ENCODE measurements at regions not wholly inside any gene's neighbourhood (a gene's known extent, or its start where the extent isn't known, plus 50 kb on each side); places are given as distances from the start of the nearest gene placed in this dataset.

DNA sequence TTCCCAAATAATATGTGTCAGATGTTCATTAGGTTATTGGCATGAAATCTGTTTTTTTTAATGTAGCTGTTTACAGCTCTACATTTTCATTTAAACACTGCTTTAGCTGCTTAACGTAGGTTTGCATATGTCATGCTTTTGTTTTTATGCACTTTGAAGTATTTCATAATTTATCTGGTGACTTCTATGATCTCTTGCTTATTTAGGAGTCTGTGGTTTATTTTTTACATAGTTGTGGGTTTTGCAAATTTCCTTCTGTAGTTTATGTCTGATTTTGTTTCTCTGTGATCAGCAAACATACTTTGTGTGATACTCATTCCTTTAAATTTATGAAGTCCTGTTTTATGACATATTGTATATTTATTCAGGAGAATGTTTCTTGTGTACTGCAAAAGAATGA lies 606.5 kb upstream of the PFKP start:
- intact Hi-C loops (cut with micrococcal nuclease): no loop called here
- no peak for ATAC-seq
- no peak for DNase-seq

DNA sequence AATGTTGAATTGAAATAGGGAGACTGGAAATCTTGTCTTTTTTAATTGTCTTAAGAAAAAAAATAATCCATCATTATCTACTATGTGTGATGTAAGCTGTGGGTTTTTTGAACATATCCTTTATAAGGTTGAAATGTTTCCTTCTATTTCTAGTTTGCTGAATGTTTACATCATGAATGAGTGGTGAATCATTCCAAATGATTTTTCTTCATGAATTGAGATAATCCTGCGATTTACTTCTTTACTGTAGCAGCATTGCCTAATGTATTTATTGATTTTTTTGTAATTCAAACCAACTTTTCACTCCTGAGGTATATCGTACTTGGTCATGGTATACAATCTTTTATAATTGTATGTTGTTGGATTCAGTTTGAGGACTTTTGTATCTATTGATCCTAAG lies 607.6 kb upstream of the PFKP start:
- DNase-seq (no peak), ATAC-seq (no peak)
- intact Hi-C loops (cut with micrococcal nuclease): no loop called here

DNA sequence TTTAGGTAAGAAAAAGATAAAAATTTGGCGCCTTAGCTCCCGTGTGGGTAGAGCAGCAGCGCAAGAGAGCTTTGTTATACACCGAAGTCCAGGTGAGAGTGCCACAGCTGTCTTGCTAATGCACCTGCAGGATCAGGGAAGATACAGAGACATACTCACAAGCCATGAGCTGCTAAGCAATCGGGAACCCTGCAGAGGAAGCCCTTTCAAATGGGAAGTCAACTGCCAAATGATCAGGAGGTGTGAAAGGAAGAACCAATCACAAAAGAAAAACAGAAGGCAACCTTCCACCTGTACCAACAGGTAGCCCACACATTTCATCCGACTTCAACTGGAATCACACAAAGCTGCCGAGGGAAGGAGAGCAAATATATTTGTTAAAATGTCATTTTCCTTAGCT lies 610.5 kb upstream of the PFKP start:
- intact Hi-C loops (cut with micrococcal nuclease): no loop called here
- ATAC-seq (no peak), DNase-seq (no peak)

DNA sequence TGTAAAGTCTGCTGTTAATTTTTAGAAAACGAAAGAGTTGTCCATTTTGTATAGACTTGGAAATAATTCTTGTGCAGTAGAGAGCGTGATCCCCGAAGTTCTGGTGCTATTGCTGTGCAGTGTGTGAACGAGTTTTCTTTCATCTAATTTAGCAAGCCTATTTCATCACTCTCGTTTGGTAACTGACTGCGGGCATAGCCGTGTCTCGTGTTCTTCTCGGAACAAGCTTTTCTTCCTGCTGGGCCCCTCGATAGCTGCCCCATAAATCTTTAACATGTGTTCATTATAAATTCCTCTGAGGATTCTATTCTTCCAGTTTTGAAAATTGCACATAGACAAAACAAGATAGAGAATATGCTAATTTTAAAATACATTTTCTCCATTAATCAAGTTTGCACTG lies 622.0 kb upstream of the PFKP start:
- DNase-seq: no peak
- intact Hi-C loops (cut with micrococcal nuclease): no loop called here
- no peak for ATAC-seq

DNA sequence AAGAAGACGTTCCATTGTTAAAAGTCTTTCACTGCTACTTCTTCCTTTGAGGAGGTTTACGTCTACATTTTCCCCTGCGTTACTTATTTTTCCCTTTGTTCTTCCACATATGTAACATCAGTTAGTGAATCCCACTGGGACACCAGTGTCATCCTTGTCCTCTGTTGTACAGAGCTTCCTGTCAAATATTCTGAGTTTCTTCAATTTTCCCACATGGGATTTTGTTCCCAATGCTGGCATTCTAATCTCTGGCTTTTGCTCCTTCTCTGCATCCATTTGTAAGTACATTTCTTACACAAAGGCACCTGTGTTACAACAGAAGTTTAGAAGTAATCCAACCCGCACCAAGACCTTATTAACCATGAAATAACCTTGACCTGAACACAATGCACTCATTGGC lies 627.4 kb upstream of the PFKP start:
- DNase-seq (no peak), ATAC-seq (no peak)
- intact Hi-C loops (cut with micrococcal nuclease): no loop called here

DNA sequence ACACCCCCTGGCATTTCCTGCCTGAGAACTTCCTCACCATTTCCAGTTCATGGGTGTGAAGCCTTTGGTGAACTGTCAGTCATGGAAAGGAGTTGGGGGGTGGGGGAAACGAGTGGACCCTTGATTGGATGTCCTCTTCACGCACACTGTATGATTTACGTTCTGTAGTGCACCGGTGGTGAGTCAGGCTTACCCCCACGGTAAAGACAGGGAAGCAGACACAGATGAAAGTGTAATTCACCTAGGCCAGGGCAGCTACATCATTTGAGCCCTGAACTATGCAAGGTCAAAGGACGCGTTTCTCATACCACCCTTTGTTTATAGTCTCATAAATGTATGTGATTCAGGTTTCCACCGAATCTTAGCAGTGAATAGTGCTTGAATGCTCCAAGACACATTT lies 628.3 kb upstream of the PFKP start:
- ATAC-seq (no peak), DNase-seq (no peak)
- intact Hi-C loops (cut with micrococcal nuclease): no loop called here

DNA sequence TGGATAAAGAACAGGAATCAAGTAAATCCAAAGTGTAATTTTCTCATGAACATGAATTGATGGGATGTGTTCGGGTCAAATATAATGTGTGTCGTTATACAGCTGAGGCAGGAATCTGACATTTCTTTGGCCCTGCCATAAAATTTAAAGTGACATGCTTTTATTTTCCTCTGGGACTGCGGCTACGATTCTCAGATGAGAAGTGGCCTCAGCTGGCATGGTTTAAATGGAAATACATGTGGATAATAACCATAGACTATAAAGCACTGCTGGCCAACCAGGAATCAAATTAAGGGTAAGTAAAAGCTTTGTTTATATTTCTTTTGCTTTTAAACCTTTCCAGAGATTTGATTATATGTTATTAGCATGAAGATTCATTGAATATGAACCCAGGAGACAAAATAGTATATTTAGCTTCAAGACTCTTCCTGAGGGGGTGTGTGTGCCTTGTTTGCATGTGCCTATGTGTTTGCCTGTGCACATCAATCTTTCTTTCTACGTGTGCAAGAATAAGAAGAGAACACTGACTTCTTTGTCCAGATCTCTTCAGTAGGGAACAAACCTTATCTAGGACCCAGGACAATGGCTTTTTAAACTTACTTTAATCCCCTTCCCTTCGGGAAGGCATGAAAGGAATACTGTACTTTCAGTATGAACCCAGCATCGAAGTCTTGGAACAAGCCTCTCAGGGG lies 629.0 kb upstream of the PFKP start:
- intact Hi-C loops (cut with micrococcal nuclease): no loop called here
- DNase-seq: no peak
- no peak for ATAC-seq

DNA sequence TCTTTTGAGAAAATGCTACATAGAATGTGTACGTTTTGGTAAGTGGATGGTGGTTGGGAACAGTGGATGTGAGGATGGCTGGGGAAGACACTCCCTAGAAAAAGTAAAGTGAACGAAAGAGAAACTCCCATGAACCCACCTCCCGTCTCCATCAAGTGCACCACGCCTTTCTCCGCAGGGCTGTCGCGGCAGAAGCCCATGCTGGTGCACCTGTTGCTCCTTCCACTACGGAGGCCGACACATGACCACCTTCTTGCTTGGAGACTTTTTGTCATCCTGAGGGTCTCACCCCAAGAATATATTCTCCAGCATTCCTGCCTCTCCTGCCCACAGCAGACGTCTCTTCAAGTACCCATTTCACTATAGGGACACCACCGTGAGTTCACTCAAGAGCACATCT lies 630.4 kb upstream of the PFKP start:
- ATAC-seq (no peak), DNase-seq (no peak)
- intact Hi-C loops (cut with micrococcal nuclease): no loop called here

DNA sequence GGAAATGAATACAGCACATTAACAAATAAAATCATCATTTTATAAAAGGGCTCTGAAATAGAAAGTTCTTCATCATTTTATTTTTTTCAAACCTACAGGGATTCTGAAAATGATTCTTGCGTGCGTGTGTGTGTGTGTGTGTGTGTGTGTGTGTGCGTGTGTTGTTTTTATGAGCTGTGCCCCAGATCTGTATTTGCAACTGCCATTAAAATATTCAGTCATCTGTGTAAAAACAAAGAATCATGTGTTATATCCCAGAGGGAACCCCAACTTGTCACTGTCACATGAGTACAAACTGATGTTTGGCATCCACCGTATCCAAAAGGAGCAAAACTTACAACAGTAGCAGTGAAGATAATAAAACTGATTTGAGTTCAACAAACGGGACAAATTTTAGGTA lies 635.4 kb upstream of the PFKP start:
- intact Hi-C loops (cut with micrococcal nuclease): no loop called here
- ATAC-seq (no peak), DNase-seq (no peak)

DNA sequence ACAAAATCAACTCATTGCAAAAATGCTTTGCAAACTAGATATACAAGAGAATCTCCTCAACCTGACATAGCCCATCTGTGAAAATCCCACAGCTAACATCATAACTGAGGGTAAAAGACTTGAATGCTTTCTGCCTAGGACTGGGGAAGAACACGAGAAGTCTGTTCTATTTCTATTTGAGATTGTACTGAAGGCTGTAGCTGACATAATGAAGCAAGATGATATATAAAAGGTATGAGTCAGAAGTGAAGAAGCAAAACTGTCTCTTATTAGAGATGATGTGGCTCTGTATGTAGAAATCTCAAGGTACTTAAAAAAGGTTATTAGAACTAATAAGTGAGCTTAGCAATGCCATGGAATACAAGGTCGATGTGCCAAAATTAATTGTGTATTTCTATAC lies 639.9 kb upstream of the PFKP start:
- ATAC-seq: no peak
- DNase-seq: no peak
- intact Hi-C loops (cut with micrococcal nuclease): no loop called here

DNA sequence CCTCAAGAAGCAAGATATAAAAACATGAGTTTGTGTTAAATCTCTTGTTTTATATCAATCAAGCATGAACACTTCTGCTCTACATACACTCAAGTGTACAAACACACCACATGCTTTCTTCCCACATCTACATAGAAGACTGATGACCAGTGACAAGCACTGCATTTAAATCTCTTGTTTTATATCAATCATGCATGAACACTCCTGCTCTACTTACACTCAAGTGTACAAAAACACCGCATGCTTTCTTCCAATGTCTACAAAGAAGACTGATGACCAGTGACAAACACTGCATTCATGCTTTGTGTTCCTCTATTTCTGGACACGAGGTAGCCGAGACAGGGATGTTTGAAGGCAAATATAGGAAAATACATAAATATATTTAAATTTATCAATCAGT lies 642.0 kb upstream of the PFKP start:
- intact Hi-C loops (cut with micrococcal nuclease): no loop called here
- ATAC-seq (no peak), DNase-seq (no peak)

DNA sequence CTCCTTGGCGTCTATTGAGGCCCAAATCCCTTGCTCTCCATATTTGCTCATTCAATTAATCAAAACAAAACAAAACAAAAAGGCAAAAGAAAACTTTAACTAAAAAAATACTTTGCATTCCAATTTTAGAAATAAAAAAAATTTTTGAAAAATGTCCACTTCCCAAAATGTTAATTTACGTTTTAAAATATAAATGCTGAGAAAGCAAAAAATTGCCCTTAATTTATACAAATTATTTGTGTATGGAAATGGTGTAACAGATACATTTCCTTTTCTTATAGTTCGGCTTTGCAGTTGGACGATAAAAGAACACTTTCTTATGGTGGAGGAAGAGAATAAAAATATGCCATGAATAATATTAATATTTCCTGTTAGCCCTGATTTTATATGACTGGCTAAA lies 652.8 kb upstream of the PFKP start:
- intact Hi-C loops (cut with micrococcal nuclease): no loop called here
- no peak for ATAC-seq
- DNase-seq: no peak

DNA sequence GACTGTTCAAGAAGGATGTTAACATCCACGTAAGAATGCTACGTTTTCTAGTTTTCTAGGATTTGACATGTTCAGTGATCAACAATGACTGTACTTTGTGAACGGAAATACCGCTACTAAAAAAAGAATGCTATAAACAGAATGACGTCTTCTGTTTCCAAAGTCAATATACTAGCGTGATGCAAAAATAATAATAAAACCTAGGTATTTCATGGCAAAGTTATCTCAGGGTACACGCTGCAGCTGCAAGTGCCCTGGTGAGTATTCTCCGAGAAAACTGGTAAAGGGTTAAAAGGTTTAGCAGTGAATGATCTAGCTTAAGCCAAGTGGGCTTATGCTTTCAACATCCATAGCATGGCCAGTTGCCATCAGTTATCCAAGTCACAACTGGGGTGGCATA lies 653.3 kb upstream of the PFKP start:
- no peak for ATAC-seq
- intact Hi-C loops (cut with micrococcal nuclease): no loop called here
- no peak for DNase-seq

DNA sequence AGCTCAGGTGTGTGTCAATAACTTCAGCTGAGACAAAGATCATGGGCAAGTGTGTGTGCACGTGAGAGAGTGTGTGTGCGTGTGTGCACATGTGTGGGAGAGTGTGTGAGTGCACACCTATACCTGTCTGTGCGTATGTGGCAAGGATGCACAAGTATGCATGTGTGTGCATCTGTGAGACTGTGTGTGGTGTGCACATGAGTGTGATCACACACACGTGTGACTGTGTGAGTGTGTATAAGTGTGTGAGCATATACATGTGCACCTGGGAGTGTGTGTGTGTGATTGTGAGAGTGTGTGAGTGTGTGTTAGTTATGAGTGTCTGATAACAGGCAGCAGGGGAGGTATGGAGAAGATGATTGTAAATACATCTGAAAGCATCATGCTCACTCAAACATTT lies 657.3 kb upstream of the PFKP start:
- intact Hi-C loops (cut with micrococcal nuclease): no loop called here
- DNase-seq: no peak
- no peak for ATAC-seq

DNA sequence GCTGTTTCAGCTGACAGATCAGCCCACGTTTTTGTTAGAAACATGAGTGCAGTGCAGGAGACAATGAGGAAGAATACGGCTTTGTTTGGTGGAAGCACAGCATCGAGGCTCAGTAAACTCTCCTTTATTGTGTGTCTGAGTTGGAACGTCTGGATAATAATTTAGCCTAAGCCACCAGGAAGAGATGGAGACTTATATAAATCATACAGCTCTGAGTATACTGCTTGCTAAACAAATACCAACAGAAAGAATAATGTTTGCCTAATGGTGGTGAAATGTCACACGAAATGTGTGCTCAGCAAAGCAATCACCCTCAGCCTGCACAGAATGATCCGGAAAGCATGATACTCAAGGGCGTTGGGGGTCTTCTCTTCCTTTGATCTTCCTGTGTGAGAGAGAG lies 664.1 kb upstream of the ADARB2 start:
- DNase-seq (no peak), ATAC-seq (no peak)
- intact Hi-C loops (cut with micrococcal nuclease): no loop called here

DNA sequence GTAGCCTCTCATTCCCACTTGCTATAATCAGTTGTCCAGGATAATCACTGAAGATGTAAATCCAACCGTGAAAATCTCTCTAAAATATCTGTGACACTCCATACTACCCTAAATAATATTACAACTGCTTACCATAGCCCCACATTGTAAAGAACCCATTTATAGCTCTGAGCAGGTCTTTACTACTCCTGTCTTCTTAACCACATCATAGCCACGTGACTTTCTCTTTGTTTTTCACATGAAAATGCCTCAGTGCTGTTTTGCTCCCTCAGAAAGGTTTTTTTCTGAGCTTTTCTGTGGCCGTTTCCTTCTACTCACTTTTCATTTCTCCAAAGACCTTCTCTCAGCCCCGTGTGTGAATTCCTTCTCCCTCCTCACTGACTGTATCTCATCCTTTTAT lies 662.2 kb upstream of the ADARB2 start:
- DNase-seq (no peak), ATAC-seq (no peak)
- intact Hi-C loops (cut with micrococcal nuclease): no loop called here

DNA sequence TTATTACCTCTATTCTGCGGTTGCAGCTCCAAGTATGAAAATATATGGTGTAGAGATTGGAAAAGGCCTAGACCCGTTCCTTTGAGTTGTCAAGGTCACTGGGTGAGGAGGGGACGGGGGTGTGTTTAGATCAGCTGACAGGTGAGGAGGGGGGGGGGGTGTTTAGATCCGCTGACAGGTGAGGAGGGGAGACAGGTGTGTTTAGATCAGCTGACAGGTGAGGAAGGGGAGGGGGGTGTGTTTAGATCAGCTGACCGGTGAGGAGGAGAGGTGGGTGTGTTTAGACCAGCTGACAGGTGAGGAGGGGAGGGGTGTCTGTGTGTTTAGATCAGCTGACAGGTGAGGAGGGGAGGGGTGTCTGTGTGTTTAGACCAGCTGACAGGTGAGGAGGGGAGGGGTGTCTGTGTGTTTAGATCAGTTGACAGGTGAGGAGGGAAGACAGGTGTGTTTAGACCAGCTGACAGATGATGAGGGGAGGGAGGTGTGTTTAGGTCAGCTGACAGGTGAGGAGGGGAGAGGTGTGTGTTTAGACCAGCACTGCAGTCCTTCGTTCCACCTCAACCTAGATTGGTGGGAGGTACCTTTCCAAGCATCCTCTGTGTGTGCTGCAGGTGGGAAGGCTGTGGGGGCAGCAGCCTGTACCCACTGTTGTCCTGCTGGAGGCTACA lies 655.0 kb upstream of the ADARB2 start:
- ATAC-seq (no peak), DNase-seq (no peak)
- intact Hi-C loops (cut with micrococcal nuclease): no loop called here

DNA sequence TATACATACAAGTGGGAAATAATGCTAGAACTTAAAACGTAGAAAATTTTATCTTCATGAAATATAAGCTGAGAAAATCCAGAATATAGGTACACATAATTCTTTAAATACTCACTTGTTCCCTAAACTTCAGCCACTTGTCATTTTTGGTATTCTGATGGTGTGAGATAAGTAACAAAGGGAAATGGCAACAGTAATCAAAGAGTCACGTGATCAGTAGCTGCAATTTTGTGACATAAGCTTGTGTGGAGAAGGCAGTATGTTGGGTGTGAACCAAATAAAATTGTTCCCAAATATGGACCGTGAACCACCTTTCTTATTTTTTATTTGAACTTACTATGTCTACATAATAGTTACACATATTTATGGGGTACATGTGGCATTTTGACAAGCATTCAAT lies 650.3 kb upstream of the ADARB2 start:
- intact Hi-C loops (cut with micrococcal nuclease): no loop called here
- no peak for ATAC-seq
- no peak for DNase-seq

DNA sequence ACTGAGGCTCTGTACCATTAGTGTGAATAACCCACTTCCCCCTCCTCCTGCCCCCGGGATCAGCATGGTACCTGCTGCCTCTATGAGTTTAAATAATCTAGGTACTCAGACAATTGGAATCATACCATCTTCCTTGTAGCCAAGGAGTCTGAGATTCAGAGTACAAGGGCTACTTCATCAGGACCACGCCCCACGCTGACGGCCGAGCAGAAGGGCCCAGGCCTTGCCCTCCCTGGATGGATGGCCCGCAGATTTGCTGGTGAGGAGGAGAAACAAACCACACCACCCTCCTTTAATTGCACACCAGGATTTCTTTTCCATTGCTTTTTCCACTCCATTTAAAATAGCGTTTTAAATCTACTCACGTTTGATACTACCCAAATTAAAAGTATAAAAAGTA lies 649.9 kb upstream of the ADARB2 start:
- DNase-seq: no peak
- intact Hi-C loops (cut with micrococcal nuclease): no loop called here
- no peak for ATAC-seq

DNA sequence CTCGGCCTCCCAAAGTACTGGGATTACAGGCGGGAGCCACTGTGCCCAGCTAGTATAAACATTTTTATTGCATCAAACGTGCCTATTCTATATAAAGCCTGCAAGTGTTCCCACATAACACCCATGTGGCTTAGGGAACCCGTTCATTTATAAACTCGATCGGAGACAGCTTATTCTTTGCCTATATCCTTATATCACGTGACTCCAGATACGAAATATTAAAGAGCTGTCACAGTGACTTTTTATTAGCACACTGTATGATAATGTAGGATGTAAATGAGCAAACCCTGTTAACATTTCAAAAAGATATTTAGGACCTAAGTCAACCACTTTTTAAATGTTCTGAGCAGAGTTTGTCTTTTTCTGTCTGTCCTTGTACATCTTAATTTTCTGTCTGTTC lies 642.9 kb upstream of the ADARB2 start:
- ATAC-seq: no peak
- intact Hi-C loops (cut with micrococcal nuclease): no loop called here

DNA sequence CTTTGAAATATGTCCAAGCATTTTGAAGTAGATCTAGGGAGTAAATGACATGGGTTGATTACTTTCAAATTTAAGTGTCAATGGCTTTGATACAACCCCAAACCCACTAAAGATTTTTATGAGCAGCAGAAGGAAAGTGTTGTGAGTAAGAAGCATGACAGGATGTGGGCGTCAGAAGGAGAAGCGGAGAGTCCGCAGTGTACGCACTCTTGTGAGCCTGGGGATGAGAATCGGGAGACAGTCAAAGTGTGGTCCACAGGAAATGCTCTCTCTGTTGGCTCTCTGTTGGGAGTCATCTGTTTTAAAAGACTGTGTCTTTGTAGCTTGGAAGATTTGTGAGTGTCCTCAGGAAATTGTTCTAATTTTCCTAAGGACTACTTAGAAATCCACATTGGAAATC lies 629.8 kb upstream of the ADARB2 start:
- no peak for ATAC-seq
- intact Hi-C loops (cut with micrococcal nuclease): no loop called here
- DNase-seq: no peak

More for the DNA sequence above, 642.9 kb upstream of the ADARB2 start:
- no peak for DNase-seq

All from left ventricle myocardium superior (tissue), 1 donor.